ENCODE measurements at regions not wholly inside any gene's neighbourhood (a gene's known extent, or its start where the extent isn't known, plus 50 kb on each side); places are given as distances from the start of the nearest gene placed in this dataset.

GRCh38 chr9:23434654-23435053 is 391.4 kb downstream of the ELAVL2 start:
- no peaks in the 10 kb centered on the region for H3K4me1 Mint-ChIP-seq
- H3K27me3 Mint-ChIP-seq (ENCODE audit: low read depth) = no peaks in the 10 kb centered on the region
- no peak overlapping the region for H3K4me3 Mint-ChIP-seq
- H3K36me3 Mint-ChIP-seq = no peaks in the 10 kb centered on the region
- no peaks in the 10 kb centered on the region for H3K9me3 Mint-ChIP-seq
- no peak for TF ChIP-seq CTCF (IDR thresholded peaks at IDR 0.05; ENCODE audit: unreplicated experiment)
- DNase-seq (ENCODE audit: low spot score in 2 of 2, unreplicated experiment in 2 of 2) = no peak
- no peak overlapping the region for H3K27ac Mint-ChIP-seq

- TF ChIP-seq CTCF (IDR thresholded peaks at IDR 0.05; ENCODE audit: unreplicated experiment) = no peak
- H3K9me3 Mint-ChIP-seq = no peaks in the 10 kb centered on the region
- no peaks in the 10 kb centered on the region for H3K4me1 Mint-ChIP-seq
- no peak overlapping the region for H3K4me3 Mint-ChIP-seq
- no peak for DNase-seq (ENCODE audit: low spot score in 2 of 2, unreplicated experiment in 2 of 2)
- H3K36me3 Mint-ChIP-seq = no peaks in the 10 kb centered on the region
- no peaks in the 10 kb centered on the region for H3K27me3 Mint-ChIP-seq (ENCODE audit: low read depth)
- no peak overlapping the region for H3K27ac Mint-ChIP-seq
Measured at GRCh38 chr9:23438299-23438907, 387.6 kb downstream of the ELAVL2 start.

GRCh38 chr9:23441275-23441674 is 384.8 kb downstream of the ELAVL2 start:
- Mint-ChIP-seq H3K4me3 (no peak overlapping the region), H3K36me3 (no peaks in the 10 kb centered on the region), H3K27me3 (ENCODE audit: low read depth) (peaks cover 4% of the 10 kb centered on the region), H3K9me3 (no peaks in the 10 kb centered on the region), H3K4me1 (no peaks in the 10 kb centered on the region), H3K27ac (no peak overlapping the region)
- TF ChIP-seq CTCF (IDR thresholded peaks at IDR 0.05; ENCODE audit: unreplicated experiment) = no peak
- no peak for DNase-seq (ENCODE audit: low spot score in 2 of 2, unreplicated experiment in 2 of 2)

GRCh38 chr9:23444658-23445057 is 381.4 kb downstream of the ELAVL2 start:
- H3K27ac Mint-ChIP-seq = no peak overlapping the region
- TF ChIP-seq CTCF (IDR thresholded peaks at IDR 0.05; ENCODE audit: unreplicated experiment) = no peak
- peaks cover 9% of the 10 kb centered on the region for H3K27me3 Mint-ChIP-seq (ENCODE audit: low read depth)
- H3K36me3 Mint-ChIP-seq = no peaks in the 10 kb centered on the region
- H3K9me3 Mint-ChIP-seq = no peaks in the 10 kb centered on the region
- no peak overlapping the region for H3K4me3 Mint-ChIP-seq
- no peaks in the 10 kb centered on the region for H3K4me1 Mint-ChIP-seq
- no peak for DNase-seq (ENCODE audit: low spot score in 2 of 2, unreplicated experiment in 2 of 2)

- TF ChIP-seq CTCF (IDR thresholded peaks at IDR 0.05; ENCODE audit: unreplicated experiment) = no peak
- Mint-ChIP-seq H3K4me1 (no peaks in the 10 kb centered on the region), H3K27me3 (ENCODE audit: low read depth) (peaks cover 9% of the 10 kb centered on the region), H3K4me3 (no peak overlapping the region), H3K9me3 (peaks cover 3% of the 10 kb centered on the region), H3K36me3 (no peaks in the 10 kb centered on the region), H3K27ac (no peak overlapping the region)
- DNase-seq (ENCODE audit: low spot score in 2 of 2, unreplicated experiment in 2 of 2) = no peak
Measured at GRCh38 chr9:23447166-23447565, 378.9 kb downstream of the ELAVL2 start.

- TF ChIP-seq CTCF (IDR thresholded peaks at IDR 0.05; ENCODE audit: unreplicated experiment) = no peak
- DNase-seq (ENCODE audit: low spot score in 2 of 2, unreplicated experiment in 2 of 2) = no peak
- no peaks in the 10 kb centered on the region for H3K36me3 Mint-ChIP-seq
- no peaks in the 10 kb centered on the region for H3K4me1 Mint-ChIP-seq
- no peak overlapping the region for H3K27ac Mint-ChIP-seq
- H3K27me3 Mint-ChIP-seq (ENCODE audit: low read depth) = peaks cover 9% of the 10 kb centered on the region
- no peak overlapping the region for H3K4me3 Mint-ChIP-seq
- H3K9me3 Mint-ChIP-seq = peaks cover 6% of the 10 kb centered on the region
Measured at GRCh38 chr9:23447944-23448343, 378.1 kb downstream of the ELAVL2 start.

All from mesothelial cell of epicardium (in vitro differentiated cells).